Astrocyte of the spinal cord (primary cell): ENCODE measurements at regions not wholly inside any gene's neighbourhood (a gene's known extent, or its start where the extent isn't known, plus 50 kb on each side); places are given as distances from the start of the nearest gene placed in this dataset.
"Not testable (repeated sequence)": the region's sequence is repeated elsewhere in the genome, so short reads cannot be mapped to it uniquely, and the experiment has no call there.

Experiments used
- DNase-seq: peaks from one replicate; pipeline ENCODE4 v3.0.0; 2011; ENCODE audit warnings: low read depth, low spot score
- H3K4me3 ChIP-seq: 2 replicates; pipeline ENCODE4 v1.5.1; 2011; ENCODE audit warnings: low read depth, mild to moderate bottlenecking, low read length, moderate library complexity
- in situ Hi-C: cut with HindIII; loops from 2 replicates; pipeline ENCODE4 v1.10.0; 2017; ENCODE audit warnings: low sequenced_read_pairs
- TF ChIP-seq, protein P1 (sequence below): IDR thresholded peaks from 2 replicates; pipeline ENCODE4 v1.5.1; 2012; ENCODE audit warnings: low read depth, mild to moderate bottlenecking, low read length, inconsistent platforms

DNA sequence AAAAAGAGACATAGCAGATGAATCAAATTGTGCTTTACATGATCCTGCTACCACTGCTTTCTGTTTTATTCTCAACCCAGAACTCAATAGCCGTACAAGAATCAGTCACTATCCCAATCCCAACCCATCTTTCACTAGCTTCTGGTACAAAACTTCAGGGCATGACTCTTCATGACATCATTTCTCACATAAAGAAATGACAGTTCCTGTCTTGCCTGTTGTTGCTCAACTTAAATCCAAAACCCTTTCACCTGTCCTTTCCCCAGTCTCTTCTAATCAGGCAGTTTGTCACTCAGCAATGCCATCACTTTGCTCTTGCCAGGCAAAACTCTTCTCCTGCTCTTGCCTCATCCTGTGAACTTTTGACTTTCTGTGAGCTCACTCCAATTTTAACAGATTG lies 962.8 kb downstream of the GALC start:
- no peak overlapping the region for H3K4me3 ChIP-seq
- TF ChIP-seq, protein P1, sequence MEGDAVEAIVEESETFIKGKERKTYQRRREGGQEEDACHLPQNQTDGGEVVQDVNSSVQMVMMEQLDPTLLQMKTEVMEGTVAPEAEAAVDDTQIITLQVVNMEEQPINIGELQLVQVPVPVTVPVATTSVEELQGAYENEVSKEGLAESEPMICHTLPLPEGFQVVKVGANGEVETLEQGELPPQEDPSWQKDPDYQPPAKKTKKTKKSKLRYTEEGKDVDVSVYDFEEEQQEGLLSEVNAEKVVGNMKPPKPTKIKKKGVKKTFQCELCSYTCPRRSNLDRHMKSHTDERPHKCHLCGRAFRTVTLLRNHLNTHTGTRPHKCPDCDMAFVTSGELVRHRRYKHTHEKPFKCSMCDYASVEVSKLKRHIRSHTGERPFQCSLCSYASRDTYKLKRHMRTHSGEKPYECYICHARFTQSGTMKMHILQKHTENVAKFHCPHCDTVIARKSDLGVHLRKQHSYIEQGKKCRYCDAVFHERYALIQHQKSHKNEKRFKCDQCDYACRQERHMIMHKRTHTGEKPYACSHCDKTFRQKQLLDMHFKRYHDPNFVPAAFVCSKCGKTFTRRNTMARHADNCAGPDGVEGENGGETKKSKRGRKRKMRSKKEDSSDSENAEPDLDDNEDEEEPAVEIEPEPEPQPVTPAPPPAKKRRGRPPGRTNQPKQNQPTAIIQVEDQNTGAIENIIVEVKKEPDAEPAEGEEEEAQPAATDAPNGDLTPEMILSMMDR: no peak
- no peak for DNase-seq
- in situ Hi-C loops: no loop called here

GRCh38 chr14:87020106-87020505 lies 972.9 kb downstream of the GALC start:
- in situ Hi-C loops, H3K4me3 ChIP-seq, DNase-seq: not testable (repeated sequence)

DNA sequence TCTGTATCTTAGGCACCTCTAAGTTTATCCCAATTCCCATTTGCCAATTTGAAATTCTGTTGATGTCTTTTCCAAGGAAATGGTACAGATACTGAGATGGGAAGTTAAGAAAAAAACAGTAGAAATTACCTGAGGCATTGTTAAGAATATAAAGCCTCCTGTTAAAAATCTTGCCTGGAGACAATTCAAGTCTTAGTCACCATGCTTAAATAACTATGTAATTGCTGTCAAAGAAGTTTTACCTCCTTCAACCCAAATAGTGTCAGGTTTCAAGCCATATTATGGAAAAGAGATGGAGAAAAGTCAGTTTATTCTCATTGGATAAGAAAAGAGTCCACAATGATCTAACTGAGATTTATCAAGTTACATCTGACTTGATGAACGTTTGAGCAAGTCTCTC lies 974.7 kb downstream of the GALC start:
- no peak overlapping the region for H3K4me3 ChIP-seq
- no peak for DNase-seq
- in situ Hi-C loops: no loop called here
- TF ChIP-seq, protein P1: no peak

GRCh38 chr14:87017335-87017734 lies 975.6 kb downstream of the GALC start:
- in situ Hi-C loops: no loop called here
- TF ChIP-seq, protein P1: no peak
- H3K4me3 ChIP-seq: no peak overlapping the region
- no peak for DNase-seq

DNA sequence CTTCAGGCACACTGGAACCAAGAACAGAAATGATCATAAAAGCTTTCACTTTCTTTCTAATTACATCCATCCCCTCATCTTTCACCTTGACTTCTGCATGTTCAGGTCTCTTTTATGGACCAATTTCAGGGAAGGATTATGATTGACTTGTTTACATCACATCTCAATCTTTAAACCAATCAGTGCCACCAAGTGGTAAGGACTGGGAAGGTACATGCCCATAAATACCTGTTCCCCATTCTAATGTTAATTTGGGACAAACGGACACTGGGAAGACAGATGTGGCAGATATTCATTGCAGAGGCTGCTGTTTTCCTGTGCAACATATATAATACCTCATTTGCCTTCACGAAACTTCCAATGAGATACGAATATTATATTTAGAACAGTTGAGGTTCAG lies 978.1 kb downstream of the GALC start:
- TF ChIP-seq, protein P1: peak; percentile 7
- in situ Hi-C loops: no loop called here
- no peak for DNase-seq
- no peak overlapping the region for H3K4me3 ChIP-seq

GRCh38 chr14:87013583-87013982 lies 979.4 kb downstream of the GALC start:
- H3K4me3 ChIP-seq: no peak overlapping the region
- TF ChIP-seq, protein P1: no peak
- peak; percentile 69 for DNase-seq
- in situ Hi-C loops: no loop called here

- no peak for DNase-seq
- no peak overlapping the region for H3K4me3 ChIP-seq
- in situ Hi-C loops: no loop called here
- TF ChIP-seq, protein P1: no peak
Measured at GRCh38 chr14:87008965-87009364, 984.0 kb downstream of the GALC start.
